Stimulated activated CD8-positive, alpha-beta memory T cell treated with anti-CD3 and anti-CD28 coated beads, Interleukin-15, amount 100 ng/mL, for 4 hours (primary cell): ENCODE measurements at regions not wholly inside any gene's neighbourhood (a gene's known extent, or its start where the extent isn't known, plus 50 kb on each side); places are given as distances from the start of the nearest gene placed in this dataset.
"Not testable (repeated sequence)": the region's sequence is repeated elsewhere in the genome, so short reads cannot be mapped to it uniquely, and the experiment has no call there.

Experiments used
- DNase-seq, 2 donors: peaks; one replicate each; pipeline ENCODE4 v3.0.0-alpha.2; 2020; ENCODE audit warnings: low read depth in 2 of 2

DNA sequence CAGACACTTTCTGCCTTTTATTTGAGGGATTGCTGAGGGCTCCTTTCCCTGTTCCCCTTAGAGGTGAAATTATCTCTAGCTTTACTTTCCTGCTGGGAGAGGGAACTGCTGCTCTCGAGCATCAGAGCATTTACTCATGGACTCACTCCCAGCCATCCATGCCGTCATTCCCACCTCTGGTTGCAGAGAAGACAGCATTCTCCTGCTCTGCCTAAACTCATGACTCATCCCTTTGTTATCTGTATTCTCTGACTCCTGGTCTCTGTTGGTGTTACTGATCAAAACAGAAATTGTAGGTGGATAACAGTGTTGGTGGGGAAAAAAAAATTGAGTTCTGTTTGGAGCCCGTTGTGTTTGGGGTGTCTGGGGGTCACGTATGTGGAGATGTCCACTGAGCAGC, 159.3 kb downstream of the TTC8 start:
- no peak for DNase-seq

DNA sequence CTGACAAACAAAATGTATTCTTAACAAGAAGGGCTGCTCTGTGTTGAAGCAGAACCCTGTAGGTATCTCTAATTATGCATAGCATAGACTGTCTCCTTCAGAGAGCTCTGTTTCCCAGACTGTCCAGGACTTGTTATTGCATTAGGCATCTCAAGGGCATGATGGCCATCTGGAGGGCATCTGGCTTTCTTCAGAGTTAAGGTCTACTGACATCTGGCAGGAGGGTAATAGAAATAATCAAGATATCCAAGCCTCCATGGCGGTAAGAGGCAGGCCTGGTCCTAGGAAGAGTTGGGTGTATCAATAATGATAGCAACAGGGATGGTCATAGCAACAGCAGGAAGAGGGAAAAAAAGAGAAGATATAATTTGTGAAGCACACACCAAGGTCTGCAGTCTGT, 161.2 kb downstream of the TTC8 start:
- no peak for DNase-seq

DNA sequence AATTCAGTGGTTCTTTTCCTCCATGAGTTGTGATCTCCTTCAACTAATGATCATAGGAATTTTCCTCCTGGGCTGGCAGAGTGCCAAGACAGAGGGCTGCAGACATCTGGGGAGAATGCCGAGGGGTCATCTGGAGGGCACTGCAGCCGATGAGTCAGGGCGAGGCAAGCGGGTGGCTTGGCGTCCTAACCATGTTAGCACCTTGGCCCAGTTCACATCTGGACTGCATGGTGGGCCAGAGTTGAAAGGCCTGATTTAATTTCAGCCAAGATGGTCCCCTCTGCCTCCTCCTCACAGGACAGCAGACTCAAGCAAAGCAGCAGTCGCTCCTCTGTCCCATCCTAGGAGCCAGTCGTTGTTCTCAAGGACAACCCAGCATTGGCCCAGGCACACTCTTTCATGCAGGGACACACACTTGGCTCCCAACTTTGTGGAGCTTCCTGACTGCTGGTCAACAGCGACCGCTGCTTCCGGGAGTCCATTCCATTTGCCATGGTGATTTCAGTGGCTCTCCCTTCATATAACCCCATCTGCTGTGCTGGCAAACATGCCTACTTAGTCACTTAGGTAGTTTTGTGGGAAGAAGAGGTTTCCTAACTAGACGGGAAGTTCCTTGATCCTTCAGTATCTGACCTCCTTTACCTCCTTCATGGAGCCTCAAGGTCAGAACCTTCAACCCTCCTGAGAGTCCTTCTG, 161.8 kb downstream of the TTC8 start:
- no peak for DNase-seq

DNA sequence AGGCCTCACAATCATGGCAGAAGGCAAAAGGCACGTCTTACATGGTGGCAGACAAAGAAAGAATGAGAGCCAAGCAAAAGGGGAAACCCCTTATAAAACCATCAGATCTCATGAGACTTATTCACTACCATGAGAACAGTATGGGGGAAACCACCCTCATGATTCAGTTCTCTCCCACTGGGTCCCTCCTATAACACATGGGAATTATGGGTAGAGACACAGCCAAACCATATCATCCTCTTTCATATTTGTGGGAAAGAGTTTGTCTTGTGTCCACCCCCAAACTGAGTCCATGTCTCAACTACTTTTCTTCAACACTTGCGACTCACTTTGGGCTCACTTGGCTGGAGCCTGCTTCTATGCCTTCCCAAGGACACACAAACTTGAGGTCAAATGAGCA, 162.5 kb downstream of the TTC8 start:
- DNase-seq = not testable (repeated sequence)

DNA sequence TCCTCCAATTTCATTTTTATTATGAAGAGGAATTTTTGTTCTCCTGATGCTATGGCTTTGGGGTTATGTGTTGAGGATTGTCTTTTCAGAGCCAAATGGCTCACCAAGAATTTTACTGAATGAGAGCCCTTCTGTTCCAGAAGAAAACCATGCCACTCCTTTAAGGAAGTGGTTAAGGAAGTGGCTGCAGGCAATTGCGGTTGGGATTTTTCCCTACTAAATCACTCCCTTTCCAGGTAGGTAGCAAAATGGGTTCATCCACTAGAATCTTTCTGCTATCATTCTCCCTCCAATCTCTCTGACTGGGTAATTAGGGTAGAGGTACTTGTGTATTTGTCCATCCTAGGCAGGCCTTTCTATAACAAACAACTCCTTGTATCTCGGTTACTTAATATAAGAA, 163.1 kb downstream of the TTC8 start:
- no peak for DNase-seq

DNA sequence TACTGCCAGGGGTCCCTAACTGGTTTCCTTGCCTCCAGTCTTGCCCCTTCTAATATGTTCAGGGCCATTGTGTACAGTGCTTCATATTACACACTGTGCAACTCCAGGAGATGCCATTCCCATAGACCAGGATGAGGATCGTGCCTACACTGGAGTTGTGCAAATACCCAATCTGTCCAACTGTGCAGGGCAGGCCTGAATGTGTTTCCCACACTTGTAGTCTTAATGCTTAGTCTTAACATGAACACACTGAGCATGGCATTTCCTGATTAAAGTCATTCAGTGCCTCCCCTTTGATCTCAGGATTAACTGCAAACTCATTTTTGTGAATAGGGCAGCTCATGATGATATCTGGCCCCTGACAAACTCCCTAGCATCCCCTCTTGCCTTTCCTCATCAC, 165.5 kb downstream of the TTC8 start:
- no peak for DNase-seq

DNA sequence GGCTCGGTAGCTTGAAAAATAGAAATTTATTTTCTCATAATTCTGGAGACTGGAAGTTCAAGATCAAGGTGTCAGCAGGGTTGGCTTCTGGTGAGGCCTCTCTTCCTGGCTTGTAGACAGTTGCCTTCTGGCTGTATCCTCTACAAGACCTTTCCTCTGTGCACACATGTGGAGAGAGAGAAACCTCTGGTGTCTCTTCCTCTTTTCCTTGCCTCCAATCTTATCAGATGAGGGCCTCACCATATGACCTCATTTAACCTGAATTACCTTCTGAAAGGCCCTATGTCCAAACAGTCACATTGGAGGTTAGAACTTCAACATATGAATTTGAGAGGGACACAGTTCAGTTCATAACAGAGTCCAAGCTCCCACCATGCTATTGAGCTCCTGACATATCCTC, 166.4 kb downstream of the TTC8 start:
- no peak for DNase-seq

DNA sequence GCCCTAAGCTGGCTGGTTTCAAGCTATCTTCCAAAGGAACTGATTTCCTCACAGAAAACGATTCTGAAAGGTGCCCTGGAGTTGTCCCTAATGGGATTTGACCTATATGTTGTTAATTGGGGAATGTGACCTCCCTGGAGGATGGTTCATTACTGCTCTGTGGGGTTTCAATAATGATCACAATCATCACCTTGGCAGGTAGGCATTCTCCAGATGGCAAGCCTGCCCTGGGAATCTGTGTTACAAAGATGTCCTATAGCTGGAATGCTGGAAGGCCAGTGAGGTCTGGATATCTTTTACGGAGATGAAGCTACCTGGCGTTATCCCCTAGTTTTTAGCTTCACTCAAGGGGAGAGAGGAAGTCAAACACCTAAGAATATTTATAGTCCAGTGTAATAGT, 167.6 kb downstream of the TTC8 start:
- no peak for DNase-seq

DNA sequence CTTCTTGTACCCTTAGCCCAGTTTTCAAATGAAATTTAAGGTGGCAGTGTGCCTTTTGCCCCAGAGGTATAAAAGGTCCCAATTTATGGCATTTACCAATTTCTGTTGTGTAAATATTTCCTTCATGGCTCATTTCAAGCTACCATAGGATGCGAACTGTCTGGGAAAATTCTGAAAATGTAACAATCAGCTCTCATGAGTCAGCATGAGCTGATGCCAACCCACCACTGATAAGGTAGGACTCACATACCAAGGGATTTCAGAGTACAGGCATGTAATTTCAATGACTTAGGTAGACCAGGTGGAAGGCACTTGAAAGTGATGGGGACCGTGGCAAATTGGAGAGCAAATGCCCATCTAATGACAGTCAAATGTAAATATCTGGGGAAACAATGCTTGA, 169.5 kb downstream of the TTC8 start:
- DNase-seq = no peak

DNA sequence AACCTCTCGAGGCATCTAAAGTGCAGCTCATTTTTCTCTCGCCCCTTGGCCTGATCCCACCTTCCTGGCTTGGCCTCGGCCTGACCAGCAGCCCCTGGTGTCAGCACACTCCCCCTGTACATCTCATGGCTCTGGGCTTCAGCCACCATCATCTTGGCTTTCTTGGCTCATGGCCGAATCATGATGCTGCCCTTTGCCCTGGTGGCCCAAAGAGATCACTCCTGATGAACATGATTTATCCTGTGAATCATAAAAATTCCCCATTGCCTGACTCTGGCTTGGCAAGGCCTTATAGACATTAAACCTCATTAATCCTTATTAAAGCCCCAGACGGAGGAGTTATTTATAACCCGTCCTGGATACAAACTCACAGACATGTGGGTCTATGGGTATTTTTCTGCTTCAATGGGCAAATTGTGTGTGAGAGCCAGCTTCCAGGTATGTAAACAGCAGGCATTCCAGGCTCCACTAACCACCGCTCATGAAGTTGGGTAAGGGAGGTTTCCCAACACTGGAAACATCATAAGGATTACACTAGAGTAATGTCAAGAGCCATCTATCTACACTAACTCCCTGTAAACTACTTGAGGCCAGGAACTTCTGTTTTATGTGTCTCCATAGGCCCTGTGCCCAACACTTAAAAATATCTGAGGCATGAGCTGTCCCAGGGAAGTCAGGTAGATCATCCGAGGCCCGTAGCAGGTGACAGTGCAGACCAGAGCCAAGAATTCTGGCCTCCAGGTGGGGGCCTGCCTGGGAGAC, 171.2 kb downstream of the TTC8 start:
- no peak for DNase-seq

DNA sequence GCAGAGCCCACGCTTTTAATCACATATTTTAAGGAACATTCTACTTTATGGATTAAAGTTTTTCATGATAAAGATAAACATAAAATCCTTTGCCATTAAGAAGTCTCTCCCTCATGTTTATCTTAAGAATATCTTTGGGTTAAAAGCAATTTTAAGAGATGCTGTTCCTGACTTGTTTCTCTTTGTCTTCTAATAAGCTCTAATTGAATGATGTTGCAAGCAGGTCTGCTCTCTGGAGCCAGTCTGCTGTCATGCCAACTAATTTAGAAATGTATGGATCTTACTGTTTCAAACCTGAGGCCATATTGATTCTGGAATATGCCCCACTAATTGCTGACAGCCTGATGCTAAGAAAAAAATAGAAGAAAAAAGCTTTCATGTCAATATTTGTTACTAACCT, 173.6 kb downstream of the TTC8 start:
- DNase-seq = no peak

DNA sequence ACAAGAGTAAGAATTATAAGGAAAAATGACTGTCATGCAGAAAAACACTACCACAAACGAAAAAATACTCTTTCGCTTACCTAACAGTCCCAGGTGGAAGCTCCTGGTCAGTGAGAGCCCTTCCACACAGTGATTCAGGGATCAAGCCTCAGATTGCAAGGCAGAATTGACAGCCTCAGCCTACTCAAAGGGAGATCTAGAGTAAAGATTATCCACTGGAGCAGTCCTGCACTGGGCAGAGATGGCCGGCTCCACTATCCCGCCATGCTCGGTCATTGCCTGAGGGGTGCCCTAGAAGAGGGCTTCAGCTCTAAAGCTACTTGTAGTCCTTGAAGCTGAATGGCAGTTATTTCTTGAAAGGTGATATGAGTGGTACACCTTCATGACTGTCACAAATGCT, 174.7 kb downstream of the TTC8 start:
- no peak for DNase-seq

DNA sequence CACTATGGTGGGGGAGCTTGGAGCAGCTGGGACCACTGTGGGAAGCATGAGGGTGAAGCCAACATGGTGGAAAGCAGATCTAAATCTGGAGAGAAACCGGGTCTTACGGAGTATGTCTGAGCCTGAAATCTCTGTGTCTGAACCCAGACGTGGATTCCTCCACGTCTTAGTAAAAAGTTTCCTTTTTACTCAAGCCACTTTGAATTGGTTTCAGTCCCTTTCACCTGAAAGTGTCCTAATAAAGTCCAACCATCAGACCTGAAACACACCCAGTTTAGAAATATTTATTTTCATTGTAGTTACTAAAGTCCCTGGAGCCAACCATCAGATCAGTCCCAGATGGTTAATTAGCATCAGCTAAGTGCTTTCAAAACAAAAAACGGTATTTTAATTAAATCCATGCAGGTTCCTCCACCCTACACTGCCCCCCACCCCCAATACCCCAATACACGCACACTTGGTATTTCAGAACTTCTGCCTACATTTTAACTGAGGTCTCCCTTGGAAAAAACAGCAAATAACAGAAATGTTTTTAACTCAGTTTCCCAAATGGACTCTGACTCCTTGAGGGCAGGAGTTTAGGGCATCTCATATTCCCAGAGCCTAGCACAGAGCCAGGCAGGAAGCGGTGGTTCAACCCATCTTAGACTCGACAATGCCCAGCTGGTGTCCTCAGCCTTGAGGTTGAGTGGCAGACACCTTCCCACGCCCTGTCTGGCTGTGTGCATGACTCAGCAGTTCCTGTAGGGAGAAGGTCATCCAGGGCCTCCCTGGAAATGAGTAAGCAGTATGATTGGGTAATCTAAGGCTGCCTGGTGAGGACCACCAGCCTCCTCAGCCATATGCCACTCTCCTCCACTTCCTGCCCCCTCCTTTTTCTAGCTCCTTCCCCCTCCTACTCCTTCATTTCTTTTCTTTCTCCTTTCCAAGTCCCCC, 175.8 kb downstream of the TTC8 start:
- no peak for DNase-seq

DNA sequence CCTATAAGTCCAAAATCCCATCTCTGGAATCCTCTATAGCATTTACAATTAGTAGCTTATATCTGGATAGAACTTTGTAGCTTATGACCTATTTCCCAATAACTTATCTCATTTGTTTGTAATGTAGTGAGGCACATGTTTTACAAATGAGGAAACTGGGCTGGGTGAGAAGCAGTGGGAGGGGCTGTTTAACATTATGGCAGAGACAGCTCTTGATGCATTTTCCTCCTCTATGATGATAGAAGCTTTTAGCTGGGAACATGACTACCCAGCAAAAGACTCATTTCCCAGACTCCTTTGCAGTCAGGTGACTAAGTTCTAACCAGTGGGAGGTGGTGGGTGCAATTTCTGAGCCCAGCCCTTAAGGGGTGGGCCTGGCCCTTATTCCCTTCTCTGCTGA, 179.7 kb downstream of the TTC8 start:
- no peak for DNase-seq

DNA sequence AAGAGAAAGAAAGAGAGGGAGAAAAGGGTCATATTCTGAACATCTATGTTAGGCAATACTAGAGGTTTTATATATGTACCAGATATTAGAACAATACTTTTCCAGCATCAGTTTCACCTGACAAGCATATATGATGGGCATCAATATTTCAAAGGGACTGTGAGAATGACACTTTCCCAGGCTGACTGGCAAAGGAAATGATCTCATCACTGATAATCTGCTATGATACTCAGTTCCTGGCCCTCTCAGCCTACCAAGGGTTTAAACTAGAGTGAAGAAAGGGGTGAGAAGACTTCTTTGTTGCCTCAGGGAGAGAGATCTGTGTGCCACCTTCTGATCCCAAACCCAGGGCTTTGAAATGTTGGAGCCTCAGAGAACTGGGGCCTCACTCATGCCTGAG, 183.5 kb downstream of the TTC8 start:
- no peak for DNase-seq

DNA sequence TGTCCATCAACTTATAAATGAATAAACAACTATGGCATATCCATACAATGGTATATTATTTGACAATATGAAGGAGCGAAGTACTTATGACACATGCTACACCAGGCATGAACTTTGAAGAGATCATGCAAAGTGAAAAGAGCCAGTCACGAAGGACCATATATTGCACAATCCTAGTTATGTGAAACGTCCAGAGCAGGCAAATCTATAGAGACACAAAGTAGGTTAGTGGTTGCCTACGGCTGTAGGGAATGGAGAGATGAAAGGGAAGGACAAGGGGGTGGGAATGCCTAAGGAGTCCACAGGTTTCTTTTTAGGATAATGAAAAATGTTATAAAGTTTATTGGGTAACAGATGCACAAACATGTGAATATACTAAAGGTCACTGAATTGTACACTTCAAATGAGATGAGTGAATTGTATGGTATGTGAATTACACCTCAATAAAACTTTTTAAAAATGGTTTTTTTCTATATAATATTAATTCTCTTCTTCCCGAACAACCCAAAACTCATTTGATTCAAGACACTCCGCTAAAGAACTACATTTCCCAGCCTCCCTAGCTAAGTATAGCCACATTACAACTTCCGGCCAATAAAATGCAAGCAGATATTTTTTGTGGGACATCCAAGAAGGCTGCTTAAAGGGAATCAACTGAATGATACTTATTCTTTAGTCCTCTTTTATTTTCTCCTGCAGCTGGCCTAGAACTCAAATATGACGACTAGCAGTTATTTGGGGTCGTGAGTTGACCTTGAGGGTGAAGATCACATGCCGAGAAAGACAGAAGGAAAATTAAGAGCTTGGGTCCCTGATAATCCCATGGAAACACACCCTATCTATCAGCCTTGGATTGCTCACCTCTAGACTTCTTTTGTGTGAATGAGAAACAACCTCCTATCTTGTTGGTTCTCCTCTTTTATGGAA, 187.2 kb downstream of the TTC8 start:
- DNase-seq = no peak

DNA sequence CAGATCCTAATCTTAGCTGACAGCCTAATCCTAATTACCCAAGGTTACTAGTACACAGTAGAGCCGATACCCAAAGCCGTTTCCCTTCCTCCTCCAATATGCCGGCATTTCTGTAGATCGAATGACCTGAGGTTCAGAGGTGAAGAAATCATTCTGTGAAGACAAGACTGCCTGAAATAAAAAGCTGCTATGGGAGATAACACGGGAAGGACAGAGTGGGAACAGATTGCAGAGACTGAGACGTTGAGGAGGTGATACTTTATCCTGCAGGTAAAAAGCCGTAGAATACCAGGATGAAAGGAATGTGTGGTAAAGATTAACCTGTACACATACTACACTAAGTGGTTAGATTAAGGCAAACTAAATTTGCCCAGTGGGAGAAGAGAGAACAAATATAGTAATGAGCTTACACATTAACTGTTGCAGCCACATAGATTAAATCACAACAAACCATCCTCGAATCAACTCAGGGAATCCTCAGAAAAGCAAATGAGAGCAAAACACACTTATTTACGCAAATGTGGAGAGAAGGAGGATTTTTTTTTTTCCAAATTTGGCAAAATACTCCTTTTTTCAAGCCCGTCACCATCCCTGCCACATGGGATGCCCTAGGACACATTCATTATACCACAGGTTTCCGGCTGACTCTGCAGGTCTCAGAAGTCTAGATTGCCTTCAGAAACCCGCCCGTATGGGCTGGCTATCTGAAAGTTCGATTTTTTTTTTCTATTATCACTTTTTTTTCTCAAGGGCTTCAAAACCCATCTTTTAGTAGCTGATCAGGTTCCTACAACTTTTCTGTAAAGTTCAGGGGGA, 188.0 kb downstream of the TTC8 start:
- DNase-seq = no peak

DNA sequence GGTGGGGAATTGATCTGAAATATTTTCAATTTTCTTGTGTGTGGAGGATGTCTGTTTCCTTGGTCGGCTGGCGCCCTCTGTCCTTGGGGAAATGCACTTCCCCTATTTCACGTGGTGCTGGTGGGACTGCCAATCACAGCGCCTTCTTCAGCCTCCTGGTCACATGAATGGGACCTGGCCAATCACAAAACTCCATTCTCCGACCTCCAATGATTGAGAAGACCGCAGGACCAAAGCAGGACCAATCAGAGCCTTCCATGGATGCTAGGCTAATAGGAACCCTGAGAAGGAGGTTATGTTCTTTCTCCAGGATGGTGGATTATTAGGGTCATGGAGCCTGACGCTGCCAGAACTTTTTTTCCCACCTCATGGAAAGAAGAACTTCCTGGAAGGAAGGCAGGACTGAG, 188.7 kb downstream of the TTC8 start:
- DNase-seq = no peak

DNA sequence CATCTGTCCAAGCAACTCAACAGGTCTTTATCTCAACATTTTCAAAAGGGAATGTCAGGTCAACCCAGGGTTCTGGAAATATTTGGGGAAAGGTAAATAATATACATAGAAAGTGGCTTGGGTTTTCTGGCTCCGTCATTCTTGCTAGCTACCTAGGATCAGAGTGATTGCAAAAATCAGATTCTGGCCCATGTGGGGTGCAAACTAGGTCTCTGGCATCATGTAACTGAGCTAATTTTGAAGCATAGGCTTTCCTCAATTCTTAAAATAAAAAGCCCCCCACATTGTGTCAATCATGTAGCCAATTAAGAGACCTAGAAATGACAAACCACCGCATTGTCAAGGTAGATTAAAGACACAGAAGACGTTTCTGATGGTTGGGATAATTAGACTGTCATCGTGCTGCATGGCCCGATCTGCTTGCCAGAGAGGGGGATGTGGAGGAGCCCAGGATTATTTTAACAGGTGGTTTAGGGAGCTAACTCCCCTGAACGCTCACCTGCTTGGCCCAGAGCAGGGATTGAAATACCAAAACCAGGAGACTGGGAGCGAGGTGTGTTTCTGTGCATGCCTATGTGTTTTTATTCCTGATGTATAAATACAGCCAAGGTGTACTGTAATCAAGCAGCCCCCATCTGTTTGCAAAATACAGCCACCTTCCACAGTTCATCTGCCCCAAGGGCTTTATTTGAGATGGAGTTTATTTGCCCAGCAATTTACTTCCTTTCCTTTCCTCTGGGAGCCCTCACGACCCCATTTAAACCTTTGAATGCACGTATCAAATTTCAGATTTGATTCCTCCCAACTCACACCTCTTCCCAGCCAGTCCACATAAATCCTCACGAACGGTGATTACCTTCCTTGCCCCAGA, 189.5 kb downstream of the TTC8 start:
- no peak for DNase-seq

DNA sequence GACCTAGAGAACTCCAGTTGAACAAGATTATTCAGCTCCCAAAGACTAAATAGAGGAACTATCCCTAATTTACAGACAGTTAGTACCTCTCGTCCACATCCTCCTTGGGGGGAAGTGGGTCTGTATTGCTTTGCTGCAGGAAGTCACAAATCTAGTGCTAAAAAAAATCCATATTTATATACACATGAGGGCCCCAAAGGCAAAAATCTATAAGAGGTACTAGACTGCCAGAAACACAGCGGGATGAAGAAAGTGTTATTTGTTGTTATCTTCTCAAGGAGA, 190.1 kb downstream of the TTC8 start:
- no peak for DNase-seq
